HG02623 (cell line): ENCODE measurements at regions not wholly inside any gene's neighbourhood (a gene's known extent, or its start where the extent isn't known, plus 50 kb on each side); places are given as distances from the start of the nearest gene placed in this dataset.

Experiments
- ATAC-seq: cut with Tn5 transposase; IDR thresholded peaks from one replicate; pipeline ENCODE4 v1.9.1; 2021; ENCODE audit warnings: moderate library complexity; ENCODE audit not compliant: unreplicated experiment

GRCh38 chr5:6831678-6832671, 118.7 kb downstream of the TENT4A start:
- ATAC-seq: no peak

GRCh38 chr5:6832994-6833393, 119.8 kb downstream of the TENT4A start:
- ATAC-seq: no peak

- ATAC-seq: no peak
Measured at GRCh38 chr5:6833406-6833805, 120.2 kb downstream of the TENT4A start.

GRCh38 chr5:6837095-6837494, 123.9 kb downstream of the TENT4A start:
- no peak for ATAC-seq

- no peak for ATAC-seq
Measured at GRCh38 chr5:6837519-6838110, 124.4 kb downstream of the TENT4A start.

GRCh38 chr5:6838736-6839135, 125.5 kb downstream of the TENT4A start:
- ATAC-seq: no peak

DNA sequence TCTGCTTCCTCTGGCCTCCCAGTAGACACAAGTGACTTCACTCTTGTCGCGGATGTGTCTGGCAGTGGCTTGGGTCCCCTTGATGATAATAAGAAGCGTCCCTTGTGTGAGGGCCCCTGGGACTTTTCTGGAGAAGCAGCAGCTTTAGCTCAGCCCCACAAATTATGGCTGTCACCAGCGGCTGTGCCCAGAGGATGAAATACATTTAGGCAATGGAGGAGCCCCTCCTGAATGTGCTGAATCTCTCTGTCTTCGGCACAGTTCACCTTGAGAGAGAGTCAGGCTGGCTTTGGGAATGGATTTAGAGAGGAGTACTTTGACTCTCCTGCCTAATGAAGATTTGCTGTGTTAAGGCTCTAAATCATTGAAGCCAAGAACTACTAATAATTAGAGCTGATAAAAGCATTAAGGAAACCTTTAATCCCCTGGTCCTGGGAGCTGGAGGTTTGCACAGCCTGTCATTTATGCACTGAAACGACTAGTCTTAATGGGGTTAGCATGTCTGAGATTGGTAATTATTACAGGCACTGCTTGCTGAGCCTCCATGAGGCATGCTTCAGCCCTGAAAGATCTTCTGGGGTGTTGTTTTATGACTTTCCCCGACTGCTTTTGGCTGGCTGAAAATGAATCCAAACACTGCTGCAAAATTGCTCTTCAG, 127.0 kb downstream of the TENT4A start:
- ATAC-seq: no peak

DNA sequence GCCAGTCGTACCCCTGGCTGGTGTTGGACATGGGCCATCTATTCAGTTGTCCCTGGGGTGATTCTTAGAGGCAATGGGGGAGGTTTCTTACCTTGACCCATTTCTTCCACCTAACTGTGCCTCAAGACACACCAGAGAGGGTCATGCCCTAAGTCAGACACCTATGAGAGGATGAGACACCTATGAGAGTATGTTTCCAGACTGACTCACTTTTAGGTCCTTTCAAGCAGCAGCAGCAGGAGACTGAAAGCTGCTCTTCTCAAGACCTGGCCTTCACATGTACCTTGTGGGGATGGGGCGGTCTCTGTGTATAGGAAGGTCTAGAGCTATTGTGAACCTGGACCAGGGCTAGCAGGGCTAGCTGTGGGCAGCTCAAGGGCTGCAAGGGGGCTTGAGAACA, 130.1 kb downstream of the TENT4A start:
- ATAC-seq: no peak

DNA sequence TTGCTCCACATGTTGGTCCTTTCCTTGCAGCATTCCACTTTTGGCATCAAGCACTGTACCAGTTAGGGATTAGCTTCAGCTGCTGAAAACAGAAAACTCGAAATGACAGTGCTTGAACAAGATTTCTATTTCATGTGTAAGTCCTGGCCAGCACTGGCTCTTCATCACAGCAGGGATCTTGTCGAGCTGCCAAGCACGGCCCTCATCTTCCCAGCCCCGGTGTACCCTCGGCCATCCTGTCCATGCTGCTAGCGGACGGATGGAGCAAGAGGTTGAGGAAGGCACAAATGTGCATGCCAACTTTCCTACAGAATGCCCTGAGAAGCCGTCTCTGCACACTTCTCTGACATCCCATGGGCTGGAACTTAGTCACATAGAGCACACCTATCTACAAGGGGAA, 130.6 kb downstream of the TENT4A start:
- no peak for ATAC-seq

- ATAC-seq: no peak
Measured at GRCh38 chr5:6845856-6846255, 132.6 kb downstream of the TENT4A start.

DNA sequence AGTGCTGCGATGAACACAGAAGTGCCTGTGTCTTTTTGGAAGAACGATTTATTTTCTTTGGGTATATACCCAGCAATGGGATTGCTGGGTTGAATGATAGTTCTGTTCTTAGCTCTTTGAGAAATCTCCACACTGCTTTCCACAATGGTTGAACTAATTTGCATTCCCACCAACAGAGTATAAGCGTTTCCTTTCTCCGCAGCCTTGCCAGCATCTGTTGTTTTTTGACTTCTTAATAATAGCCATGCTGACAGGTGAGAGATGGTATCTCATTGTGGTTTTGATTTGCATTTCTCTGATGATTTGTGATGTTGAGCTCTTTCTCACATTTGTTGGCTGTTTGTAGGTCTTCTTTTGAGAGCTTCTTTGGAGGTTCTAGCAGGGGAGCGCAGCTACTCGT, 134.6 kb downstream of the TENT4A start:
- no peak for ATAC-seq

DNA sequence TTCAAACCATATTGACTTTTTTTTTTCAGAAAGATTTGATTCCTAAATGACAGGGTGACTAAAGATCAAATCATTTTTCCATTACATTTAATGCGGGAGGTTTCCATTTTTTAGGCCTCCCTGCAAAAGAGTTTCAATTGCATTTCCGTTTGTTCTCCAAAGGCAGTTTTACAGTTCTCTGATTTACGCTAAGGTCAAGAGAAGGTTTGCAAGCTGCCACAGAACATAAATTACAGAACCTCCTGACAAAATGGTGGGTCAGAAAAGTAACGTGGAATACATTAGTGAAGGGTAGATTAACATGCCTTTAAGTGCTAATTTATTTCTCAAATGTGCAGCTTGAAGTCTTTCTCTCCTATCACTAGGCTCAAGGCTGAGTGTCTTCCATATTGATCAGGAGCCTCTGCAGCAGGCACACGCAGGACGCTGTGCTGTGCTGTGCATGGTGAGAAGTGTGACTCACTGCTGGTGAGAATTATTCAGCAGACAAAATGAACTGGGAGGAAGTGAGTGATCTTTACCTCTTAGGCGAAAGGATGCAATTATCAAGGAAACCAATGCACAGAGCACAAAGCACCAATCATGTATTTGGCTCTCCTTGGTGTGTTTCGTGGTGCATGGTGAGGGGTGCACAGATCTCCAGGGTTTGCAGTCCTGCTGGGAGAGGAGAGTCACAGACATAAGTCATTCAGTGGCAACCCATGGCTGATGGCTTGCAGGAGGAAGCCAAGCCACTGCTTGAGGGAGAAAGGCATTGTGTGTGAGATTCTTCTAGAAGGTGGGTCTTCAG, 136.3 kb downstream of the TENT4A start:
- no peak for ATAC-seq

- no peak for ATAC-seq
Measured at GRCh38 chr5:6850106-6850432, 136.8 kb downstream of the TENT4A start.

- no peak for ATAC-seq
Measured at GRCh38 chr5:6856653-6857052, 143.4 kb downstream of the TENT4A start.

DNA sequence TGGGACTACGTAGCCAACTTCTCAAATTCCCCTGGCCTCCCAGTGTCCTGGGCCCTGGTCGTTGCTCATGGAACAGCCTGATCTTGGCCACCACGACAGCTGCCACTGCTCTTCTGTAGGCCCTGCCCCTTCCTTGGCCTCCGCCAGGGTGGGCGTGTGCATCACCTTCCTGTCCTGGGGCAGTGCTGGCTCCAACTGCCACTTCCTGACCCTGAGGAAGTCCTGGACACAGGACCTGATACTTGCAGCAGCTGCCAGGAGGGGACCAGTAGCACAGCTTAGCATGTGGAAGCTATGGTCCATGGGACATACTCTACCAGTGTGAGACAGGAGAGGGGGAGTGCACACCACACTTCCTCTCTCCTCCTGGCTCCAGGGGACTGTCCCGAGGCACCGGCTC, 145.2 kb downstream of the TENT4A start:
- ATAC-seq: no peak

DNA sequence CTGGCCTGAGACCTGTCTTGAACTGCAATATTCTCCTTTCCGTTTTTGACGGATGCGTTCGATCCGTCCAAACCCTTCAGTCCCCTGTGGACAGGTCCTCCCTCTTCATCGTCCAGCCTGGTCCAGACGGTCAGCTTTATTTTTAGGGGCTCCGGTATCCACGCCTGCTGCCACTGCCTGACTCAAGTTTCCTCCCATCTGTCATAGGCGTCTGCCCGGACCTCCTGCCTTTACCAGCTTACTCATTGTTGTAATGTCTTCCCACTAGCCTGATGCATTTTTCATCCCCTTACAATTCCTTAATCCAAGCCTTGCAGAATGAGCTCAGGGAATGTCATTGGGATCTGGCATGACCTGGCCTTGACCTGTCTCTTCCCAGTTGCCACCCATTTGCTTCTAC, 145.8 kb downstream of the TENT4A start:
- no peak for ATAC-seq

DNA sequence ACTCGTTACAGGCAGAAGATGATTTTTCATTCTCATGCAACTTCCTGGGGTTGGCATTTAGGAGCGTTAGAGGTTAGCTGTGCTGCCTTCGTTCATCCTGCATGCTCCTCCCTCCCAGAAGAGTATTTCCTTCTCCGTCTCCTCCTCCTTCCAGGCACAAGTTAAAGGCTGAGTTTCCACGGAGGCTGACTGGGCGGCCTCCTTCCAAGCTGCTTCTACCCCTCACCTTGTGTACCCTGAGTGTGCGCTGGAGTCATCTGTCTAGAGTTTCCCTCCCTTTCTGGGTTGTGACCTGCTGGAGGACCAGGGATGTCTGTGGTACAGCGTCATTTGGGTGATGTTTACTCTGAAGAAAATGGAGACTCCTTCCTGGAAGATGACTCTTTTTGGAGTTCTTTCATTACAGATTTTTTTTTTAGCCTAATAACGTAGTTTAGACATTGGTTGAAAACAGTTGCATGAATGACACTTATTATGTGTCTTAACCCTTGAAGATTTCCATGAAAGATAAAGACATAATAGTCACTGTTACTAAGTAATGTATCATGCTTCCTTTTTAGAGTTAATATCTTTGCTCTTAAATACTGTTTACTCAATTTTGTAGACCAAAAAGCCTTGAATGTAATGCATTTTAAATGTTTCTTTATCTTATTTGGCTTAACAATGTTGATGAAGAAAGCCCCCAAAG, 146.9 kb downstream of the TENT4A start:
- no peak for ATAC-seq

GRCh38 chr5:6861036-6861435, 147.8 kb downstream of the TENT4A start:
- ATAC-seq: no peak

- no peak for ATAC-seq
Measured at GRCh38 chr5:6861667-6862066, 148.4 kb downstream of the TENT4A start.

DNA sequence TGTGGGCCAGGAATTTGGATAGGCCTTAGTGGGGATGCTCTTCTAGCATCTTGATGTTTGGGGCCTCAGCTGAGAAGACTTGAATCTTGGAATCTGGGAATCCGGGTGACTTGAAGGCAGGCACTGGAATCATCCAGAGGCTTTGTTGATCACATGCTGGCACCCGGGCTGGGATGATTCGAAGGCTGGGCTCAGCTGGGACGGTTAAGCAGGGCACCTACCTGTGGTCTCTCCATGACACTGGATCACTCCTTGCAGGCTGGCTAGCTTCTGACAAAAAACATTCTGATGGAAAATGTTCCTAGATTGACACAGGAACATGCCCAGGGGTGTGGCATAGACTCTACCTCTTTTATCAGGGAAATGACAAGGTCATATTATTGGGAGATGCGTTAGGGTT, 149.1 kb downstream of the TENT4A start:
- ATAC-seq: no peak

- no peak for ATAC-seq
Measured at GRCh38 chr5:6867712-6868111, 154.5 kb downstream of the TENT4A start.
